DLD1 (cell line): ENCODE measurements at regions not wholly inside any gene's neighbourhood (a gene's known extent, or its start where the extent isn't known, plus 50 kb on each side); places are given as distances from the start of the nearest gene placed in this dataset.
"Not testable (repeated sequence)": the region's sequence is repeated elsewhere in the genome, so short reads cannot be mapped to it uniquely, and the experiment has no call there.

ENCODE experiments used
- in situ Hi-C: cut with HindIII; loops from 2 replicates; pipeline ENCODE4 v1.10.0; 2017; ENCODE audit warnings: low sequenced_read_pairs

DNA sequence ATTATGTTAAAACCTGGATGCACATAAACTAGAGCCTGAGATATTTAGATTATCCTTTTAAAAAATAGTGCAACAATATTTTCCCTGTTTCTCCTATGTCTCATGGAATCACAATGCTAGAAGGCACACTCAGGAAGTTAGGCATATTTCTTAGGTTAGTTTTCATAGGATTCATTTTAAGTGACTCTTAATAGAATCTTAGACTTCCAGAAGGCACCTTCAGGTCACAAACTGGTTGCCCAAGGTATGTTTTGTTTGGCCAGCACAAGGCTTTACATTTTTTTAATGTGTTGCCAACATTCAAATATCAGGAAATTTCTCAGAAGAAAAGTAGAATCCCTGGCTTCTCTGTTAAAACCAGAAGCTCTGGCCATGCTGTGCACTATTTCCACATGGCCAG is 129.3 kb downstream of the LNPK start:
- in situ Hi-C loops: no loop called here

DNA sequence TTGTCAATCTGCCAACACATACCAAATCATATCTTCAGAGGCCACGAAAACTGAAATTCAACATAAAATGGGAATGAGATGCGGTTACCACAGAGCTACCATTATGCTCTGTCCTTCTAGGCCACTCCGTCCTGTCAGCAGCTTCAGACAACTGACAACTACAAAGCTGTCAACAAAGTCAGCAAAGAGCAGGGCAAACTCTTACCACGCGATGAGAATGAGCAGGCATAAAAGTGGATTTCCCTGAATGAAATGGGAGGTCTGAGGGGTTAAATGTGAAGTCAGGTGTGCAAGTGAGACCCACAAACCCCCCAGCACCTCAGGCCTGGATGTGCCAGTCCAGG is 130.1 kb downstream of the LNPK start:
- in situ Hi-C loops: no loop called here

DNA sequence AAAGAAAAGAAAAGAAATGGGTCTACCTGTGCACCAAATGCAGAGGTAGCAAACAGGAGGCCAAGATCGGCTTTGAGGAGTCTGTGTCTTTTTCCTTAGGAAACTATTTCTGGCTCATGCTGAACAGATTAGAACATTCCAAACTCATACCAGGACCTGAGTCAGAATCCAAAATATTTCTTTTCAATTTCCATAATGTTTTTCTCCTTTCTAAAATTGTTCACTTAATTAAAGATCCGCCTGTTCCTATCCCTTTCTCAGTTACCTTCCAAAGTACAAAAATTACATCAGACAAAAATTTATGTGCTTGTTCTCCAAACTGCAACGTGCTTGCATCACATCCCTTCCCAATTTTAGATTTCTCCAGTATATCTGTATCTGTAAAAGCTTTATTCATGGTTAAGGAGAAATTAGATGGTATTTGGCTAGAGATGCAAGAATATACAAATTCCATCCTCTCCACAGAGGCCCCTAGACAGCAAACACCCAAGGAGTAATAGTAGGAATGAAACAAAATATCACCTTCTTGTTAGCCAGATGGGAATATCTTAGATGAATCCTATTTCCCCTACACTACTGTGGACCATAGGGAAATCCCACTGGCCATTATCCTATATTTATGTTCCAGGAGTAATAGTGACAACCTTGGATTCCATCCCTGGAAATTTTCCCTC is 130.6 kb downstream of the LNPK start:
- in situ Hi-C loops: no loop called here

DNA sequence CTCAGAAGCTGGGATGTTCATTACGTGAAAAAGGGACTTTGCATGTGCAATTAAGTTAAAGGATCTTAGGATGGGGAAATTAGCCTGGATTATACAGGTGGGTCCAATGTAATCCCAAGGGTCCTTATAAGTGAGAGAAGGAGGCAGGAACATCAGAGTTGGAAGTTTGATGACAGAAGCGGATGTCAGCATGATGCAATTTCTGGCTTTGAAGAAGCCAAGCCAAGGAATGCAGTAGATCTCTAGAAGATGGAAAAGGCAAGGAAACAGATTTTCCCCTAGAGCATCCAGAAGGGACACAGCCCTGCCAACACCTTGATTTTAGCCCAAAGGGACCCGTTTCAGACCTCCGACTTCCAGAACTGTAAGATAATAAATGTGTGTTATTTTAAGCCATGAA is 136.4 kb downstream of the LNPK start:
- in situ Hi-C loops: no loop called here

DNA sequence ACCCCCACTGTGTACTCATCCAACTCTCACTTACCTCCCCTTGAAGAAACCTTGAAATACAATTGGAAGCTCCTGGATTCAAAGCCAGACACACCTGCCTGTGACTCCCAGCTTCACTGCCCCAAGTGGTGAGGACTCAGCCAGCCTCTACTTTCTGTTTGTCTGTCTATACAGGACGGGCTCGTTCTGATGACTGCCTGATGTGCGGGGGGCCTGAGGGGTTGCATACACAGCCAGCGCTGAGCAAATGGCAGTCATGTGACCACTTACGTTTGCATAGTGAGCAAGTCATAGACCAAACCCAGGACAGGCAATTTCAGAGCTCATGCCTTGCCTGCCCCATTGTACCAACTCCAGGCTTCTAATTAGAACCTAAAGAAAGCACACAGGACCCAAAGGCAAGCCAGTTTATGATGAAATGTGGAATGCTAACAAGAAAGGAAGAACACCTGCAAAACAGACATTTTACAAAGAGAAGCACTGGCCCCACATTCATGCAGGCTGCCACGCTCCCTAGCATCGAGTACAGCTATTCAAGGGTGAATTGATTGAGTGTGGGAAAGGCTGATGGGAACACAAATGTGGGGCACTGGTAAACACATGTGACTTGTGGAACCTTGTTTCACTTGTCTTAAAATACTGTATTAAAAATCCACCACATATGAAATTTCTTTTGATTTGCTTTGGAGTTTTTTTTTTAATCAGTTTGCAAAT is 137.8 kb downstream of the LNPK start:
- in situ Hi-C loops: no loop called here

DNA sequence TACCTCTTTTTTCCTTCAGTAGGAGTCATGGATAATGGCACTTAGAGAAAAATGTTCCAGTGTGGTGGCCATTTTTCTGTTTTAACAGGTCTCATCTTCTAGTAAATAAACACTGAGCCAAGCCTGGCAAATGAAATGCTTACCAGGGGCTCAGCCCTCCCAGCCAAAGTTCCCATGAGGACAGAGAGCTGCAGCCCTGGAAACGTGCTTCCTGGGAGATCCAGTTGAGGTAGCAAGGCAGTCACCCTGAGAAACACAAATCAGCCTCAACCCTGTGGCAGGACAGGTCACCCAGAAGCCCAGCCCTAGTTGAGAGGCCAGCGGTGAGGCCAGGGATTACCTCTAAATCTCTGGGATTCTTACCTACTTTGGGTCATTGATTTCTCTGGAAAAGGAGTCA is 140.1 kb downstream of the LNPK start:
- in situ Hi-C loops: no loop called here

DNA sequence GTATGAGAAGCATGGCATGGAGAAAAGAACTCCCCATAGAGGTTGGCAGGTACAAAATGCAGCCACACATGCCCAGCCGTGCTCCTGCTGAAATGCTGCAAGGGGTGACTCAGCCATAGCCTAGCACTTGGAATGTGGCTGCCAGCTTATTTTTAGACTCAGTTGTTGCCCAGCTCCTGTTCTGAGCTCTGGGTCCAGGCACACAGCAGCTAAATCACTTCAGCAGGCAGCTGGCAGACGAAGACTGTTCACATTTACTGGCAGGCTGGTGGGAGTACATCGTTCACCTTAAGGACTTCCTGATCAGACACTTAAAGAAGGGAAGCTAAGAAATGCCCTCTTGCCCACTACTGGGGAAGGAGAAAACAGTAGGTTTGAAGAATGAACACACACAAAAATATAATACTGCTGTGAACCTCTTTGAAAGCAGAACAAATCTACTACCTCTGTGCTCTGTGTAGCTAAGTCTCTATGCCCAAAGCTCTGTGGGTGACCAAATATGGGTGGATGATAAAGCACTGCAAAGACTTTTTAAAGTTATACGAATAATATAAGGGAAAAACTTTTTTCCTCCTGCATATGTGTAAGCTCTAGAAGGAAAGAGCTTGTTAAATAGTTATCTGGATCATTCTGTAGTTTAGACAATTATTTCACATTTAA is 146.1 kb downstream of the LNPK start:
- in situ Hi-C loops: loop anchor here (10.0 kb wide), 1 partner anchor 219 kb away; no protein-coding TSS in a partner anchor

DNA sequence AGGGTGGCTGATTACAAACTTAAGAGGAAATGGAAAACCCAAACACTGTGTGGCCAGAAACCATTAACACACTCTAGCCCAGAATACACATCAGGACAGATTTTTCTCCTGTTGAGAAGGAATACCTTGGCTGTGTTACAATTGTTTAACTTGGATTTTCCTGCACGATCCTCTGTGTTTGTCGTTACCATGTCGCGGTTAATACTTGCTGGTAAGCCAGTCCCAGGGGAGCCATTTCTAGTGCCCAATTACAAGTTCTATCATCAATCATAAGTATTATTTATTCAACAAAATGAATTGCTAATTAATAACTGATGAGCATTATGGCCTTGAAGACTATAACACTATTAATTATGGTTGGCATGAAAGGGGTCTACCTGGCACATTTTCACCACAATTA is 146.8 kb downstream of the LNPK start:
- in situ Hi-C loops: loop anchor here (10.0 kb wide), 1 partner anchor 220 kb away; no protein-coding TSS in a partner anchor

DNA sequence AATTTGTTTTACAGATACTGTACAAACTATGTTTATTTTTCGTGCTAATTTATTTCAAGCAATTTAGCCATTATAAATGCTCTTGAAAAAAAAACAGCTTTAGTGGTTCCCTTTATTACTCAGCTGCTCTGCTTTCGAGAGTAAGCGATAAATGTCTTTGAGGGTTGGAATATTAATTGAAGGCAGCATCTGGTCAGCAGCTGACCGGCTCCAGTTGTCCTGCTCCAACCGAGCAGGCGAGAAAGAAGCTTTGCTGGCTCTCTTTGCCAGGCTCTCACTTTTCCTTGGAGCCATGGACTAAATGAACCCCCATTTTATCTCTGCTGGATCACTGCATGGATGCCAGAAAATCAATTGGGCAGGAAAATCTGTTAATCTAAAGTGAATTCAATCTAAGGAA is 147.4 kb downstream of the LNPK start:
- in situ Hi-C loops: loop anchor here (10.0 kb wide), 1 partner anchor 220 kb away; no protein-coding TSS in a partner anchor

DNA sequence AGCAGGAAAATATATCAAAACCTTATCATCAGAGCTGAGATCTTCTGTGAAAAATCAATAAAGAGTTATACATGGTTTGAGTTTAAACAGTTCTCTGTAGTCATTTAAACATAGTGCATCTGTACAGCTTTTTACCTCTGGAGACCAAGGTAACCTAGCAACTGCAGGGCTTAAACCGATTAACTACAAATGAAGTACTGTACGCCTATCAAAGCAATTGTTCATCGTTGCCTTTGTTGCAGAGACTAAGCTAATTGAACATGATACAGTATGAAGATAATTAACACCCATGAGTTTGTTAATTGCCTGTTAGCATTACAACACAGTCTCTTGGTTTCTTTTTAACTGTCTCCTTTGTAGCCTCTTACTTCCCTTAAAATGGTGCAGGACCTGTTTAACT is 147.9 kb downstream of the LNPK start:
- in situ Hi-C loops: loop anchor here (10.0 kb wide), 1 partner anchor 221 kb away; no protein-coding TSS in a partner anchor

DNA sequence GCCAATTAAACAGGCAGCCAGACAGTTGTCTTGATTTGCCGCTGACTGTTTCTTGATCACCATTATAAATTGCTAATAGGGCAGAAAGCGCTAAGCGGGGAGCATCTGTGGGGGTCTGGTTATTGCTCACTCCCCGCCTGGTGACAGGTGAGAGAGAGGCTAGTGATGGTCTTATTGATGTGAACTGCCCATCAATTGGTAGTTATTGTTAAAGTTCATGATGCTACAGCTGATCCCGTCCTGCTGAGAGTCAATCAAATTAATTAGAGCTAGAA is 148.5 kb downstream of the LNPK start:
- in situ Hi-C loops: loop anchor here (10.0 kb wide), 1 partner anchor 221 kb away; no protein-coding TSS in a partner anchor

DNA sequence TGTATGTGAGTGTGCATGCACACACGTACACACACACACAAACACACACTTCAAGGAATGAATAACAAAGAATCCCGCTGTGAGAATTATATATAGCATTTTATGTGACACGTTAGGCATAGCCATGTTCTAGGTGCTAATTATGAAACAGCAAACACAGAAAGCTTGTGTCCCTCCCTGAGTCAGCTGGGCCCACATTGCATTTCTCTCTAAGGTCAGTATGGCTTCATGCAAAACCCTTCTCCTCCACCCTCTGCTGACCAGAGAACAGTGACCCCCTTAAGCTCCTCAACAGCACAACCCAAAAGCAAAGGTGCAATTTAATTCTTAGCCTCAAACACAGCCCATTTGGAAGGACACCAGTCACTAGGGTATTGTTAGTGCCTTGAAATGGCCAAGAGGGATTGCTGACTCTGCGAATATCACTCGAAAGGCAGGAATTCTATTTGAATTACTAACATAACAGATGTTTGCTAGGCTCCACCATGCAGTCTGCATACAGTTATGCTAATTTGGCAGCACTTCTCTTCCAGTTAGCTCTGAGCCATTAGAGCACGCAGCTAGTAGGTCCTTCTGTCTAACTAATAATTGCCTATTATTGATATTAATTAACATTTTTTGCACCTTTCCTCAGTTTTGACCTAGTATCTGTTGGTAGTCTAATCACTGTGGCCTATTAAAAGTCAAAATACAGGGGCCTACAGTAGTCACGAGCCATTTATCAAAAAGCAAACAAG is 149.0 kb downstream of the LNPK start:
- in situ Hi-C loops: loop anchor here (10.0 kb wide), 1 partner anchor 222 kb away; no protein-coding TSS in a partner anchor

DNA sequence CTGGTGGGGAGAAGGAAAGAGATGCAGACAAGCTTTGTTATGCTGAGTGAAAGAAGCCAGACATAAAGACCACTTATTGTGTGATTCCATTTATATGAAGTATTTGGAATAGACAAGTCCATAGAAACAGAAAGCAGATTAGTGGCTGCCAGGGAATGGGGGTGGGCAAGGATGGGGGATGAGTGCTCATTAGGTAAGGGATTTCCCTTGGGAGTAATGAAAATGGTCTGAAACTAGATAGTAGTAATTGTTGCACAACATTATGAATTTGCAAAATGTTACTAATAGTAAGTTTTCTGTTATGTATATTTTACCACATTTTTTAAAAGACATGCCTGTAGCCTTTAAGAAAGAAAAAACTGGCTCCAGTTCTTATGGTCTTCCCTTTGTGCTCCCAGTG is 154.9 kb downstream of the LNPK start:
- in situ Hi-C loops: no loop called here

DNA sequence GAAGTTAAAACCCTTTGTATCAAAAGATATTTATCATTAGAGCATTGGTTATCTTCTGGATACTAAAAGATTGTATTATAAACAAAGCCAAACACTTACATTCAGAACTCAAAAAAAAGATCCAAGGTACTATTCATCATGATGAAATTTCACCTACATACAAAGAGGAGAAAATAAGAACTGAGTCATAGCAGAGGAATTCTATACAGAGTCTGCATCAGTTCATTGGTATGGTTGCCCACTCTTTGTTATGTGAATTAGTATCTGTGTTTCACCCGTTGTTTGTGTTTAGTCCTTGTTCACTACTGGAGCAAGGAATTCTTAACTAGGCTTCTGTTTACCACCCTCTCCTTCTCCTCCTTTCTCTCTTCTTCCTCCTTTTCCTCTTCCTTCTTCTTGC is 157.9 kb downstream of the LNPK start:
- in situ Hi-C loops: no loop called here

DNA sequence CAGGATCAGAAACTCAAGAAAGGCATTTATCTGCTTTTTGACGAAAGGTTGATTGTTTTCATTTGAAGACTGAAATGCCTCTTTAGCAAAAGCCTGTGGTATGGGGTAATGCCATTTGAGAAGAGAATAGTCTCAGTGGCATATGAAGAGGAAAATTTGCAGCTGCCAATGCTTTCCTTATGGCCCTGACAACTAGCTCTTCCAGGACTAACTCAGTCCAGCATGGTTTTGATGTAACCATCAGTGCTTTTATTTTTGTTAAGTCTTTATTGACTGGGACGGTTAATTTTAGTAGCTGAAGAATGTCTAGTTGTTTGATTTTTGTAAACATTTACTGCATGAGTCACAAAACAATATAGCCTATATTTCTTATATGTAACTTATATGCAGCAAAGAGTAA is 158.4 kb downstream of the LNPK start:
- in situ Hi-C loops: no loop called here

DNA sequence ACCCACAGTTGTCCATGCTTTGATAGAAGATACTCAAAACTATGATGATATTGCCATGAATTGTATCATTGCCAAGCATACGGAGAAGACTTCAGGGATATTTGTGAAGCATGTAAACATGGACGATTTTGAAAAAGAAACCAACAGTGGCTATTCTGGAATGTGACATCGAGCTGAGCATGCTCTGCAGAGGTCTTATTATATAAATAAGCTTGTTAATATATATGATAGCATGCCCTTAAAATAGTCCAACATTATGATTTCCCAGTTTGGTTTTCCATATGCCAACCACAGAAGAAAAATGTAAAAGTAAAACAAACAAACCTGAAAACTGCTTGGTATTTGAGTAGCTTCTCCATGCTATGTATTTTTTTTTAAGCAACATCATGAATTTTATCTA is 159.1 kb downstream of the LNPK start:
- in situ Hi-C loops: no loop called here

DNA sequence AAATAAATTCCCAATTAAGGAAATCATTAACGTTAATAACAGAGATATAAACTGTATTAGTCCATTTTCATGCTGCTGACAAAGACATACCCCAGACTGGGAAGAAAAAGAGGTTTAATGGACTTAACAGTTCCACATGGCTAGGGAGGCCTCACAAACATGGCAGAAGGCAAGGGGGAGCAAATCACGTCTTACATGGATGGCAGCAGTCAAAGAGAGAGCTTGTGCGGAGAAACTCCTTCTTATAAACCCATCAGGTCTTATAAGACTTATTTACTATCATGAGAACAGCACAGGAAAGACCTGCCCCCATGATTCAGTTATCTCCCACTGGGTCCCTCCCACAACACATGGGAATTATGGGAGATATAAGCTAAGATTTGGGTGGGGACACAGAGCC is 161.3 kb downstream of the LNPK start:
- in situ Hi-C loops: not testable (repeated sequence)

DNA sequence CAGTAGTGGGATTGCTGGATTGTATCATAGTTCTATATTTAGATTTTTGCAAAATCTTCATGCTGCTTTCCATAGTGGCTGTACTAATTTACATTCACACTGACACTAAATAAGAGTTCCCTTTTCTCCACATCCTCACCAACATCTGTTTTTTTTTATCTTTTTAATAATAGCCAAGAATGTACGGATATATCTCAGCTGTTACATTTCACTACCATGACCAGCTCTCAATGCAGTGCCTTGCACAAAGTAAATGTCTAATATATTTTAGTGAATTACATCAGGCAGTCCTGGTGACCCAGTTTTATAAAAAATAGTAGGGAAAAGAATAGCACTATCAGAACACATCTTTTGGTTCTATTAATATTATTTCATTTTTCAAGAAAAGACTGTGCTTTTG is 161.8 kb downstream of the LNPK start:
- in situ Hi-C loops: no loop called here

DNA sequence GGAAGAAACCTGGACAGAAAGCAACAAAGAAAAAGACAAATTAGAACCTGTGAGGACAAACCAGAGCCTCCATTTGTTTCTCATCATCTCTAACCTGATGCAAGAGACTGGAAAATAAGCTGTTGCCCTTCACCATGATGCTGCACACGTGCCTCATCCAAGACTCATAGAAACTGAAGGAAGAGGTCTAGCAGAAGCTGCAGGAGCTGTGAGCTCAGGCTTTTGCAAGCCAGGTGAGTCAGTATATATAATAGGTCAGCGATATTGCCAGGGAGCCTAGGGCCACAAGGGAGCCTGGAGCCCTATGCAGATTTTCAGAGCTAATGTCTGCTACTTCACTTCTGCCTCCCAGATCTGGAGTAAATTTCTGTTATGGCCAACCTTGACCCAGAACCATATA is 163.1 kb downstream of the LNPK start:
- in situ Hi-C loops: no loop called here

DNA sequence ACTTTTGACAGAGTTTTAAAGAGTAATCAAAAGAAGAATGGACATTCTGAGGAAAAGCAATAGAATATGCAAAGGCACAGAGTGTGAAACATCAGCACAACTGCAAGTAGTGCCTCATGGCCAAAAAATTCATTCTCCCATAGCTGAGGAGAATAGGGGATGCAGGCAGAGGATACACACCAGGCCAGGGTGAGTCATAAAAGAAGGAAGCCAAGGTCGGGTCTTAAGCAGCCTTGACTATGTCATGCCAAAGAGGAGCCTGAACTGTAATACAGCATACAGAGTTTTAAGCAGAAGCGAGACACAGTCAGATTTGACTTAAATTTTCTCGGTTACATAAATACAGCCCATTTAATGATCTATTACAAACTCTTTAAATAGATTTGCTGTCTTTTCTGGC is 165.0 kb downstream of the LNPK start:
- in situ Hi-C loops: no loop called here

DNA sequence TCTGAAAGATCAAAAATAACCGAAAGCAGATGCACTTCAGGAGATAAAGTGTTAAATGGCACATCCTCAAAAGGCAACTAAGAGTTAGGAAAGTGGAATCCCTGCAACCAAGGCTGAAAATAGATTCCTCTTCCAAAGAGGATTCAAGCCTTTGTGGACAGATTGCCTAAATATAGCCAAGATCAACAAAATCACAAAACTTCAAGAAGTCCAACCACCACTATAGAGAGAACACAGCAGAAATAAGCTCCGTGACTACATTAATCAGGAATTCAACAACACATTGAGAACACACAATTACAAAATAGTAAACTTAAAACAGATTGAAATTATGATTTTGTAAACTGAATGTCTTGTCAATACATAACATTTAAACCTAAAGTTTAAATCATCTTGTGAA is 165.7 kb downstream of the LNPK start:
- in situ Hi-C loops: no loop called here

DNA sequence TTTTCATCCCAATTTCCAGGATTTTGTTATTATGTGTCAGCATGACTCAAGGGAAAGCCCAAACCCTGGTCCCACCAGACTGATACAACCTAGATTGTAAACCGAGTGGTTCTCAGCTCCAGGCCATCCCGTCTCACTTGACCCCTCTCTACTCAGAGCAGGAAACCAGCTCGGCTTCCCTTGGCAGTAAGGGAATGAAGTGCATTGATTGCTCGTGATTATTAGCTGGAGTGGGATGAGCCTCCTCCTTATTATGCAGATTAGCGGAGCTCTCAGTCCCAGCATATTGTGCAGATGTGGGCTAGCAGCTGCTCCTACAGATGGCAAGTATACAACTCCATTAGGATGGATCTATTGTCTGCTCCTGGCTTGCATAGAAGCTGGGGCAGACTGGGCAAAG is 167.6 kb downstream of the LNPK start:
- in situ Hi-C loops: no loop called here
